ENCODE measurements at regions not wholly inside any gene's neighbourhood (a gene's known extent, or its start where the extent isn't known, plus 50 kb on each side); places are given as distances from the start of the nearest gene placed in this dataset.
A peak's percentile ranks its signal among the peaks of the same experiment; 100 is the strongest.

DNA sequence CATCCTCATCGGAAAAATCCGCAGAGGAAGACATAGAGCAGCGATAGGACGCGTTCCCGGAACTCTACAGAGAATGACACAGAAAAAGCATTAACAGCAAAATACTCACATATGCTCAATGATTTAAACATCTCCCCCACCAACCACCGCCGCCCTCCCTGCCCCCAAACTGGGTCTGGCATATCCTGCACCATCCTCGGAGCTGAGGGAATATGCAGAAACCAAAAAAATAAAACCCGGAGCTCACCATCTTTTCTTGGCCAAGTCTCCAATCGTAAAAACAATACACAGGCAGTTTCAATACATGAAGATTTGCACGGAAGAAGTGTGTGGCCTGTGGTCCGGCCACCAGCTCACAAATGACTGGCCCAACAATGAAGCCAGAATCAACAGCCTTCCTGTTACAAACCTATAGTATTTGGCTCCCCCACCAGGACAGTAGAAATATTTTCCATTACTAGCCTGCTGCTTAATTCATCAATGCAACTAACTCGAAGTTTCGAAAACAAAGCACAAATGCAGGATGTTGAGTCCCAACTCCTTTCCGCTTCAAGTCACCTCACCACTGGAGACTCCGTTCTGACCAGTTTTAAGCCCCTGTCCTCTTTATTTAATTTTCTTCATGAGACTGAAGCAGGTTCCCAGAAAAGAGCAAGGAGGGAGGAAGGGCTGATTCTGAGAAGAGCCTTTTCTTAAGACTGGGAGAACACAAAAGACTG is 103.2 kb upstream of the BEND6 start:
- no TSS peak for BruUV-seq (replicated peaks)
- Histone ChIP-seq H3K27me3 (replicated peaks in 1 of 2; ENCODE audit: control insufficient read depth in 2 of 2, insufficient read depth in 2 of 2, low read length in 1 of 2) (no peaks in the 10 kb centered on the region), H2AFZ (ENCODE audit: control insufficient read depth, low read depth, low read length) (peak overlapping the region; percentile 97), H4K20me1 (ENCODE audit: control insufficient read depth, insufficient read depth) (no peaks in the 10 kb centered on the region), H3K79me2 (ENCODE audit: control insufficient read depth, insufficient read depth, low read length) (peaks cover 46% of the 10 kb centered on the region), H3K27ac (ENCODE audit: control insufficient read depth, insufficient read depth) (peak overlapping the region; percentile 82), H3K4me1 (ENCODE audit: control insufficient read depth, insufficient read depth, low read length) (peaks cover 26% of the 10 kb centered on the region), H3K9me3 (replicated peaks; ENCODE audit: control insufficient read depth, insufficient read depth, low read length) (no peaks in the 10 kb centered on the region), H3K36me3 (ENCODE audit: control insufficient read depth in 2 of 2, insufficient read depth in 2 of 2, low read length in 1 of 2) (no peaks in the 10 kb centered on the region), H3K9ac (ENCODE audit: control insufficient read depth, insufficient read depth, low read length) (peak overlapping the region; percentile 64), H3K4me2 (ENCODE audit: control insufficient read depth, insufficient read depth) (peak overlapping the region; percentile 62), H3K4me3 (peak overlapping the region; percentile 100)
- RAD21 ChIA-PET (ENCODE audit: unreplicated experiment) = interaction anchor here (0.7 to 17.3 kb wide), 48 partner anchors 11 to 493 kb away, joined by 3 to 450 read pairs (median 6); partner anchors contain the start of genes DST and PRIM2
- whole genome bisulfite sequencing (ENCODE audit: insufficient coverage, insufficient replicate concordance, low lambda C conversion rate, missing lambda C conversion rate) = 11% methylated on average over 17 of the region's 17 CpGs
- intact Hi-C loops (cut with micrococcal nuclease; ENCODE audit: unreplicated experiment) = loop anchor here (1.0 to 5.0 kb wide), 5 partner anchors 85 to 493 kb away; no protein-coding TSS in a partner anchor
- POLR2A ChIA-PET = interaction anchor here (0.6 to 3.7 kb wide), 11 partner anchors 10 to 216 kb away, joined by 3 to 21 read pairs (median 4); no protein-coding TSS in a partner anchor
- peak; percentile 89 for DNase-seq (ENCODE audit: low read depth, low spot score)
- FAIRE-seq = peak; percentile 86
- in situ Hi-C loops (cut with MboI) = no loop called here
- SMC1A ChIA-PET (ENCODE audit: uncharacterized antibody, unreplicated experiment) = interaction anchor here (0.6 to 12.9 kb wide), 60 partner anchors 11 to 490 kb away, joined by 3 to 358 read pairs (median 5); partner anchors contain the start of gene DST
- CTCF ChIA-PET = interaction anchor here (0.6 to 18.7 kb wide), 66 partner anchors 9 to 363 kb away, joined by 3 to 494 read pairs (median 5); partner anchors contain the start of genes BEND6 and DST
- peak; percentile 89 for ATAC-seq
- TF ChIP-seq, protein P1, sequence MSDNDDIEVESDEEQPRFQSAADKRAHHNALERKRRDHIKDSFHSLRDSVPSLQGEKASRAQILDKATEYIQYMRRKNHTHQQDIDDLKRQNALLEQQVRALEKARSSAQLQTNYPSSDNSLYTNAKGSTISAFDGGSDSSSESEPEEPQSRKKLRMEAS (IDR thresholded peaks at IDR 0.05; ENCODE audit: low read depth, low read length) = no peak
- no peak for TF ChIP-seq NFXL1 (IDR thresholded peaks at IDR 0.05; ENCODE audit: borderline replicate concordance)
- peak; percentile 22; the same call in 1 of the 2 replicates for TF ChIP-seq BACH1 (IDR thresholded peaks at IDR 0.05; ENCODE audit: borderline replicate concordance)
- no peak for TF ChIP-seq NFYA (IDR thresholded peaks at IDR 0.05; ENCODE audit: borderline replicate concordance, low read depth, low read length)
- no peak for TF ChIP-seq GABPA (IDR thresholded peaks at IDR 0.05; ENCODE audit: low read depth)
- TF ChIP-seq, protein P2, sequence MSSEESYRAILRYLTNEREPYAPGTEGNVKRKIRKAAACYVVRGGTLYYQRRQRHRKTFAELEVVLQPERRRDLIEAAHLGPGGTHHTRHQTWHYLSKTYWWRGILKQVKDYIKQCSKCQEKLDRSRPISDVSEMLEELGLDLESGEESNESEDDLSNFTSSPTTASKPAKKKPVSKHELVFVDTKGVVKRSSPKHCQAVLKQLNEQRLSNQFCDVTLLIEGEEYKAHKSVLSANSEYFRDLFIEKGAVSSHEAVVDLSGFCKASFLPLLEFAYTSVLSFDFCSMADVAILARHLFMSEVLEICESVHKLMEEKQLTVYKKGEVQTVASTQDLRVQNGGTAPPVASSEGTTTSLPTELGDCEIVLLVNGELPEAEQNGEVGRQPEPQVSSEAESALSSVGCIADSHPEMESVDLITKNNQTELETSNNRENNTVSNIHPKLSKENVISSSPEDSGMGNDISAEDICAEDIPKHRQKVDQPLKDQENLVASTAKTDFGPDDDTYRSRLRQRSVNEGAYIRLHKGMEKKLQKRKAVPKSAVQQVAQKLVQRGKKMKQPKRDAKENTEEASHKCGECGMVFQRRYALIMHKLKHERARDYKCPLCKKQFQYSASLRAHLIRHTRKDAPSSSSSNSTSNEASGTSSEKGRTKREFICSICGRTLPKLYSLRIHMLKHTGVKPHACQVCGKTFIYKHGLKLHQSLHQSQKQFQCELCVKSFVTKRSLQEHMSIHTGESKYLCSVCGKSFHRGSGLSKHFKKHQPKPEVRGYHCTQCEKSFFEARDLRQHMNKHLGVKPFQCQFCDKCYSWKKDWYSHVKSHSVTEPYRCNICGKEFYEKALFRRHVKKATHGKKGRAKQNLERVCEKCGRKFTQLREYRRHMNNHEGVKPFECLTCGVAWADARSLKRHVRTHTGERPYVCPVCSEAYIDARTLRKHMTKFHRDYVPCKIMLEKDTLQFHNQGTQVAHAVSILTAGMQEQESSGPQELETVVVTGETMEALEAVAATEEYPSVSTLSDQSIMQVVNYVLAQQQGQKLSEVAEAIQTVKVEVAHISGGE (CRISPR knock-in tag; IDR thresholded peaks at IDR 0.05) = no peak
- peak; percentile 56; the same call in 1 of the 2 replicates for TF ChIP-seq MTA2 (IDR thresholded peaks at IDR 0.05; ENCODE audit: low read depth)
- TF ChIP-seq, protein P3, sequence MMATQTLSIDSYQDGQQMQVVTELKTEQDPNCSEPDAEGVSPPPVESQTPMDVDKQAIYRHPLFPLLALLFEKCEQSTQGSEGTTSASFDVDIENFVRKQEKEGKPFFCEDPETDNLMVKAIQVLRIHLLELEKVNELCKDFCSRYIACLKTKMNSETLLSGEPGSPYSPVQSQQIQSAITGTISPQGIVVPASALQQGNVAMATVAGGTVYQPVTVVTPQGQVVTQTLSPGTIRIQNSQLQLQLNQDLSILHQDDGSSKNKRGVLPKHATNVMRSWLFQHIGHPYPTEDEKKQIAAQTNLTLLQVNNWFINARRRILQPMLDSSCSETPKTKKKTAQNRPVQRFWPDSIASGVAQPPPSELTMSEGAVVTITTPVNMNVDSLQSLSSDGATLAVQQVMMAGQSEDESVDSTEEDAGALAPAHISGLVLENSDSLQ (IDR thresholded peaks at IDR 0.05) = no peak
- TF ChIP-seq KLF5 (IDR thresholded peaks at IDR 0.05; ENCODE audit: partially characterized antibody) = no peak
- TF ChIP-seq CBFB (IDR thresholded peaks at IDR 0.05; ENCODE audit: low read depth) = peak; percentile 73; the same call in 1 of the 2 replicates
- peak; percentile 45; the same call in 1 of the 2 replicates for TF ChIP-seq TAF1 (IDR thresholded peaks at IDR 0.05; ENCODE audit: borderline replicate concordance, low read depth, low read length)
- TF ChIP-seq ETV6 (conservative IDR thresholded peaks at IDR 0.05 in 1 of 2, IDR thresholded peaks at IDR 0.05 in 1 of 2; ENCODE audit: borderline replicate concordance in 1 of 2, low read depth in 1 of 2) = peak in 1 of 2 experiments; percentile 62; a peak in 1 of 4 replicates
- peak; percentile 49; the same call in 1 of the 3 replicates for TF ChIP-seq POU2F2 (IDR thresholded peaks at IDR 0.05; ENCODE audit: borderline replicate concordance, low read depth, low read length)
- TF ChIP-seq, protein P4, sequence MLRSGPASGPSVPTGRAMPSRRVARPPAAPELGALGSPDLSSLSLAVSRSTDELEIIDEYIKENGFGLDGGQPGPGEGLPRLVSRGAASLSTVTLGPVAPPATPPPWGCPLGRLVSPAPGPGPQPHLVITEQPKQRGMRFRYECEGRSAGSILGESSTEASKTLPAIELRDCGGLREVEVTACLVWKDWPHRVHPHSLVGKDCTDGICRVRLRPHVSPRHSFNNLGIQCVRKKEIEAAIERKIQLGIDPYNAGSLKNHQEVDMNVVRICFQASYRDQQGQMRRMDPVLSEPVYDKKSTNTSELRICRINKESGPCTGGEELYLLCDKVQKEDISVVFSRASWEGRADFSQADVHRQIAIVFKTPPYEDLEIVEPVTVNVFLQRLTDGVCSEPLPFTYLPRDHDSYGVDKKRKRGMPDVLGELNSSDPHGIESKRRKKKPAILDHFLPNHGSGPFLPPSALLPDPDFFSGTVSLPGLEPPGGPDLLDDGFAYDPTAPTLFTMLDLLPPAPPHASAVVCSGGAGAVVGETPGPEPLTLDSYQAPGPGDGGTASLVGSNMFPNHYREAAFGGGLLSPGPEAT (IDR thresholded peaks at IDR 0.05; ENCODE audit: low read depth) = peak; percentile 58
- peak; percentile 76 for TF ChIP-seq MEF2A (IDR thresholded peaks at IDR 0.05; ENCODE audit: insufficient read depth, low read depth, low read length)
- peak; percentile 72; the same call in 1 of the 2 replicates for TF ChIP-seq YY1 (IDR thresholded peaks at IDR 0.05; ENCODE audit: low read depth, low read length)
- no peak for TF ChIP-seq POLR2A (IDR thresholded peaks at IDR 0.05; ENCODE audit: low read depth, low read length)
